Stimulated activated naive B cell treated with anti-CD40 and anti-IgM and Interleukin-4, amounts not matched to agents 10 μg/mL and 1 μg/mL and 100 μg/mL, for 72 hours (primary cell): ENCODE measurements at regions not wholly inside any gene's neighbourhood (a gene's known extent, or its start where the extent isn't known, plus 50 kb on each side); places are given as distances from the start of the nearest gene placed in this dataset.

Experiments
- ATAC-seq, 2 donors: fragments of 150-1000 bp; cut with Tn5 transposase; replicated peaks; 2 replicates each; pipeline ENCODE4 v1.10.0; 2021; ENCODE audit warnings: moderate library complexity in 1 of 2
- DNase-seq: peaks from one replicate; pipeline ENCODE4 v3.0.0; 2021
- H3K27ac Mint-ChIP-seq: one replicate; pipeline ENCODE4 v1.8.0; 2022; ENCODE audit warnings: mild to moderate bottlenecking, mixed read lengths
- H3K27me3 Mint-ChIP-seq, 2 donors: one replicate each; pipeline ENCODE4 v1.8.0; 2022; ENCODE audit warnings: mixed read lengths in 2 of 2
- H3K36me3 Mint-ChIP-seq, 2 donors: one replicate each; pipeline ENCODE4 v1.8.0; 2022; ENCODE audit warnings: mixed read lengths in 2 of 2, mild to moderate bottlenecking in 1 of 2
- H3K4me1 Mint-ChIP-seq, 2 donors: one replicate each; pipeline ENCODE4 v1.8.0; 2022; ENCODE audit warnings: mixed read lengths in 2 of 2, mild to moderate bottlenecking in 1 of 2
- H3K4me3 Mint-ChIP-seq, 2 donors: one replicate each; pipeline ENCODE4 v1.8.0; 2022; ENCODE audit warnings: mild to moderate bottlenecking in 2 of 2, mixed read lengths in 2 of 2, moderate library complexity in 1 of 2
- H3K9me3 Mint-ChIP-seq, 2 donors: one replicate each; pipeline ENCODE4 v1.8.0; 2022; ENCODE audit warnings: mixed read lengths in 2 of 2, mild to moderate bottlenecking in 1 of 2

- ATAC-seq, result no peak
- no peak for DNase-seq
- no peak overlapping the region for H3K4me3 Mint-ChIP-seq
- no peaks in the 10 kb centered on the region for H3K36me3 Mint-ChIP-seq
- no peaks in the 10 kb centered on the region for H3K9me3 Mint-ChIP-seq
- peaks cover 37 to 51% of the 10 kb centered on the region in 2 donors for H3K4me1 Mint-ChIP-seq
- H3K27me3 Mint-ChIP-seq, result no peaks in the 10 kb centered on the region
- no peak overlapping the region for H3K27ac Mint-ChIP-seq
These were observed 80.9 kb upstream of the FUT8 start for GRCh38 chr14:65331652-65332051.

- Mint-ChIP-seq H3K4me3 (peak overlapping the region in 1 of 2 donors; percentile 4), H3K9me3 (no peaks in the 10 kb centered on the region), H3K4me1 (peaks cover 38 to 54% of the 10 kb centered on the region in 2 donors), H3K27me3 (no peaks in the 10 kb centered on the region), H3K27ac (peak overlapping the region; percentile 21), H3K36me3 (no peaks in the 10 kb centered on the region)
- ATAC-seq, result peak; percentile 74 to 75
- no peak for DNase-seq
These were observed 80.2 kb upstream of the FUT8 start for GRCh38 chr14:65332141-65332871.

- H3K27ac Mint-ChIP-seq, result no peak overlapping the region
- ATAC-seq (no peak), DNase-seq (no peak)
- peak overlapping the region in 1 of 2 donors; percentile 30 for H3K4me3 Mint-ChIP-seq
- H3K27me3 Mint-ChIP-seq, result no peaks in the 10 kb centered on the region
- H3K4me1 Mint-ChIP-seq, result peaks cover 43 to 52% of the 10 kb centered on the region in 2 donors
- no peaks in the 10 kb centered on the region for H3K9me3 Mint-ChIP-seq
- H3K36me3 Mint-ChIP-seq, result no peaks in the 10 kb centered on the region
These were observed 78.4 kb upstream of the FUT8 start for GRCh38 chr14:65333943-65334687.

GRCh38 chr14:65334765-65335410 is 77.6 kb upstream of the FUT8 start:
- Mint-ChIP-seq H3K27me3 (no peaks in the 10 kb centered on the region), H3K9me3 (no peaks in the 10 kb centered on the region), H3K27ac (no peak overlapping the region), H3K36me3 (peaks cover 0 to 2% of the 10 kb centered on the region in 2 donors), H3K4me3 (peak overlapping the region in 1 of 2 donors; percentile 30), H3K4me1 (peaks cover 42 to 46% of the 10 kb centered on the region in 2 donors)
- no peak for ATAC-seq
- no peak for DNase-seq

- DNase-seq (no peak), ATAC-seq (no peak)
- Mint-ChIP-seq H3K27ac (no peak overlapping the region), H3K4me1 (peaks cover 37 to 40% of the 10 kb centered on the region in 2 donors), H3K27me3 (no peaks in the 10 kb centered on the region), H3K36me3 (peaks cover 0 to 3% of the 10 kb centered on the region in 2 donors), H3K9me3 (no peaks in the 10 kb centered on the region), H3K4me3 (no peak overlapping the region)
These were observed 77.1 kb upstream of the FUT8 start for GRCh38 chr14:65335411-65335947.

- Mint-ChIP-seq H3K27ac (peak overlapping the region; percentile 72), H3K4me1 (peaks cover 35 to 36% of the 10 kb centered on the region in 2 donors), H3K4me3 (peak overlapping the region; percentile 2 to 4), H3K27me3 (no peaks in the 10 kb centered on the region), H3K9me3 (no peaks in the 10 kb centered on the region), H3K36me3 (peaks cover 0 to 3% of the 10 kb centered on the region in 2 donors)
- no peak for DNase-seq
- peak; percentile 91 to 92 for ATAC-seq
These were observed 76.3 kb upstream of the FUT8 start for GRCh38 chr14:65336191-65336591.

- peaks cover 13 to 20% of the 10 kb centered on the region in 2 donors for H3K4me1 Mint-ChIP-seq
- no peak overlapping the region for H3K4me3 Mint-ChIP-seq
These were observed 72.7 kb upstream of the FUT8 start for GRCh38 chr14:65339866-65340265.

GRCh38 chr14:65344011-65344410 is 68.5 kb upstream of the FUT8 start:
- H3K4me1 Mint-ChIP-seq, result peaks cover 16 to 20% of the 10 kb centered on the region in 2 donors
- H3K36me3 Mint-ChIP-seq, result peaks cover 0 to 3% of the 10 kb centered on the region in 2 donors
- DNase-seq, result no peak
- H3K27me3 Mint-ChIP-seq, result no peaks in the 10 kb centered on the region
- H3K4me3 Mint-ChIP-seq, result no peak overlapping the region
- no peaks in the 10 kb centered on the region for H3K9me3 Mint-ChIP-seq
- H3K27ac Mint-ChIP-seq, result no peak overlapping the region
- no peak for ATAC-seq

More at GRCh38 chr14:65339866-65340265, 72.7 kb upstream of the FUT8 start:
- ATAC-seq (no peak), DNase-seq (no peak)
- Mint-ChIP-seq H3K9me3 (no peaks in the 10 kb centered on the region), H3K27ac (no peak overlapping the region), H3K27me3 (no peaks in the 10 kb centered on the region), H3K36me3 (peaks cover 0 to 3% of the 10 kb centered on the region in 2 donors)

- Mint-ChIP-seq H3K27ac (no peak overlapping the region), H3K4me1 (peaks cover 15 to 21% of the 10 kb centered on the region in 2 donors)
These were observed 67.3 kb upstream of the FUT8 start for GRCh38 chr14:65345266-65345665.

GRCh38 chr14:65346474-65346873 is 66.1 kb upstream of the FUT8 start:
- Mint-ChIP-seq H3K36me3 (no peaks in the 10 kb centered on the region), H3K27ac (no peak overlapping the region), H3K4me3 (no peak overlapping the region), H3K27me3 (no peaks in the 10 kb centered on the region), H3K9me3 (no peaks in the 10 kb centered on the region), H3K4me1 (peaks cover 15 to 24% of the 10 kb centered on the region in 2 donors)
- DNase-seq, result no peak
- ATAC-seq, result no peak

More at GRCh38 chr14:65345266-65345665, 67.3 kb upstream of the FUT8 start:
- no peaks in the 10 kb centered on the region for H3K9me3 Mint-ChIP-seq
- no peak for ATAC-seq
- no peaks in the 10 kb centered on the region for H3K36me3 Mint-ChIP-seq
- no peak overlapping the region for H3K4me3 Mint-ChIP-seq
- no peaks in the 10 kb centered on the region for H3K27me3 Mint-ChIP-seq
- DNase-seq, result no peak

GRCh38 chr14:65346895-65347294 is 65.6 kb upstream of the FUT8 start:
- Mint-ChIP-seq H3K36me3 (no peaks in the 10 kb centered on the region), H3K4me3 (no peak overlapping the region), H3K4me1 (peaks cover 18 to 29% of the 10 kb centered on the region in 2 donors), H3K27me3 (no peaks in the 10 kb centered on the region), H3K9me3 (no peaks in the 10 kb centered on the region), H3K27ac (no peak overlapping the region)
- DNase-seq (no peak), ATAC-seq (no peak)

- Mint-ChIP-seq H3K27ac (no peak overlapping the region), H3K36me3 (no peaks in the 10 kb centered on the region)
These were observed 64.4 kb upstream of the FUT8 start for GRCh38 chr14:65348137-65348536.

GRCh38 chr14:65349100-65349499 is 63.4 kb upstream of the FUT8 start:
- Mint-ChIP-seq H3K4me3 (no peak overlapping the region), H3K4me1 (peaks cover 25 to 49% of the 10 kb centered on the region in 2 donors), H3K27ac (no peak overlapping the region), H3K36me3 (no peaks in the 10 kb centered on the region), H3K9me3 (peaks cover 0 to 2% of the 10 kb centered on the region in 2 donors), H3K27me3 (no peaks in the 10 kb centered on the region)
- DNase-seq (no peak), ATAC-seq (no peak)

More at GRCh38 chr14:65348137-65348536, 64.4 kb upstream of the FUT8 start:
- Mint-ChIP-seq H3K4me3 (no peak overlapping the region), H3K27me3 (no peaks in the 10 kb centered on the region), H3K4me1 (peaks cover 22 to 39% of the 10 kb centered on the region in 2 donors), H3K9me3 (peaks cover 0 to 2% of the 10 kb centered on the region in 2 donors)
- peak; percentile 53 to 71 for ATAC-seq
- no peak for DNase-seq
